ENCODE measurements at regions not wholly inside any gene's neighbourhood (a gene's known extent, or its start where the extent isn't known, plus 50 kb on each side); places are given as distances from the start of the nearest gene placed in this dataset.
"Not testable (repeated sequence)": the region's sequence is repeated elsewhere in the genome, so short reads cannot be mapped to it uniquely, and the experiment has no call there.

GRCh38 chr7:128561116-128561722 lies 84.7 kb downstream of the METTL2B start:
- intact Hi-C loops (cut with DNase I); H3K27ac ChIP-seq; H3K27me3 ChIP-seq; DNase-seq (ENCODE audit: extremely low spot score in 2 of 2); H3K36me3 ChIP-seq; H3K4me1 ChIP-seq; H3K9me3 ChIP-seq; H3K4me3 ChIP-seq: not testable (repeated sequence)

- H3K9me3 ChIP-seq; DNase-seq (ENCODE audit: extremely low spot score in 2 of 2); H3K36me3 ChIP-seq; H3K4me1 ChIP-seq; H3K27me3 ChIP-seq; H3K4me3 ChIP-seq; H3K27ac ChIP-seq; intact Hi-C loops (cut with DNase I): not testable (repeated sequence)
Measured at GRCh38 chr7:128562795-128563194, 86.2 kb downstream of the METTL2B start.

- intact Hi-C loops (cut with DNase I); DNase-seq (ENCODE audit: extremely low spot score in 2 of 2); H3K9me3 ChIP-seq; H3K27ac ChIP-seq; H3K36me3 ChIP-seq; H3K27me3 ChIP-seq; H3K4me1 ChIP-seq; H3K4me3 ChIP-seq: not testable (repeated sequence)
Measured at GRCh38 chr7:128564123-128564700, 87.7 kb downstream of the METTL2B start.

GRCh38 chr7:128564932-128565864 lies 88.7 kb downstream of the METTL2B start:
- H3K36me3 ChIP-seq; H3K4me1 ChIP-seq; H3K27me3 ChIP-seq; H3K27ac ChIP-seq; DNase-seq (ENCODE audit: extremely low spot score in 2 of 2); H3K9me3 ChIP-seq; intact Hi-C loops (cut with DNase I); H3K4me3 ChIP-seq: not testable (repeated sequence)

GRCh38 chr7:128575277-128575676 lies 96.8 kb upstream of the GARIN1A start:
- H3K36me3 ChIP-seq; H3K4me1 ChIP-seq; H3K4me3 ChIP-seq; H3K9me3 ChIP-seq; H3K27me3 ChIP-seq; DNase-seq (ENCODE audit: extremely low spot score in 2 of 2); intact Hi-C loops (cut with DNase I); H3K27ac ChIP-seq: not testable (repeated sequence)

GRCh38 chr7:128576953-128577352 lies 95.1 kb upstream of the GARIN1A start:
- H3K27me3 ChIP-seq; H3K36me3 ChIP-seq; DNase-seq (ENCODE audit: extremely low spot score in 2 of 2); H3K27ac ChIP-seq; H3K4me1 ChIP-seq; H3K9me3 ChIP-seq; H3K4me3 ChIP-seq; intact Hi-C loops (cut with DNase I): not testable (repeated sequence)

GRCh38 chr7:128579843-128580242 lies 92.2 kb upstream of the GARIN1A start:
- H3K27ac ChIP-seq; intact Hi-C loops (cut with DNase I); H3K9me3 ChIP-seq; H3K4me3 ChIP-seq; DNase-seq (ENCODE audit: extremely low spot score in 2 of 2); H3K4me1 ChIP-seq; H3K36me3 ChIP-seq; H3K27me3 ChIP-seq: not testable (repeated sequence)

GRCh38 chr7:128581100-128581499 lies 91.0 kb upstream of the GARIN1A start:
- intact Hi-C loops (cut with DNase I); H3K36me3 ChIP-seq; H3K27me3 ChIP-seq; H3K27ac ChIP-seq; DNase-seq (ENCODE audit: extremely low spot score in 2 of 2); H3K4me3 ChIP-seq; H3K4me1 ChIP-seq; H3K9me3 ChIP-seq: not testable (repeated sequence)

GRCh38 chr7:128581825-128582561 lies 90.1 kb upstream of the GARIN1A start:
- H3K36me3 ChIP-seq; DNase-seq (ENCODE audit: extremely low spot score in 2 of 2); H3K27me3 ChIP-seq; H3K9me3 ChIP-seq; H3K4me1 ChIP-seq; H3K4me3 ChIP-seq; intact Hi-C loops (cut with DNase I); H3K27ac ChIP-seq: not testable (repeated sequence)

- intact Hi-C loops (cut with DNase I); H3K9me3 ChIP-seq; H3K27ac ChIP-seq; H3K4me1 ChIP-seq; H3K36me3 ChIP-seq; DNase-seq (ENCODE audit: extremely low spot score in 2 of 2); H3K4me3 ChIP-seq; H3K27me3 ChIP-seq: not testable (repeated sequence)
Measured at GRCh38 chr7:128586715-128587114, 85.4 kb upstream of the GARIN1A start.

All from vagina (tissue), 2 donors.